Activated naive CD8-positive, alpha-beta T cell treated with anti-CD3 and anti-CD28 coated beads, Interleukin-2, amount 10 ng/mL, durations not matched to agents 7 days and 5 days (primary cell): ENCODE measurements at regions not wholly inside any gene's neighbourhood (a gene's known extent, or its start where the extent isn't known, plus 50 kb on each side); places are given as distances from the start of the nearest gene placed in this dataset.

ENCODE experiments used
- ATAC-seq: fragments of 150-1000 bp; cut with Tn5 transposase; one replicate; pipeline ENCODE4 v1.10.0; 2021; ENCODE audit warnings: low read depth, moderate library complexity
- POLR2A ChIA-PET: fragments of 350-600 bp; sonication (Branson Sonifier 250); formaldehyde crosslinking; loops from one replicate; lab custom pipeline; 2021; ENCODE audit warnings: antibody characterized with exemption; lab: Charles Lee
- DNase-seq: peaks from one replicate; pipeline ENCODE4 v3.0.0; 2021
- H3K27ac Mint-ChIP-seq: one replicate; pipeline ENCODE4 v1.8.0; 2022; ENCODE audit warnings: mild to moderate bottlenecking, mixed read lengths
- H3K27me3 Mint-ChIP-seq: one replicate; pipeline ENCODE4 v1.8.0; 2022; ENCODE audit warnings: mild to moderate bottlenecking, moderate library complexity, mixed read lengths
- H3K36me3 Mint-ChIP-seq: one replicate; pipeline ENCODE4 v1.8.0; 2021; ENCODE audit warnings: mild to moderate bottlenecking, mixed read lengths
- H3K4me1 Mint-ChIP-seq: one replicate; pipeline ENCODE4 v1.8.0; 2021; ENCODE audit warnings: mixed read lengths
- H3K4me3 Mint-ChIP-seq: one replicate; pipeline ENCODE4 v1.8.0; 2022; ENCODE audit warnings: mild to moderate bottlenecking, moderate library complexity, mixed read lengths
- H3K9me3 Mint-ChIP-seq: one replicate; pipeline ENCODE4 v1.8.0; 2021; ENCODE audit warnings: mixed read lengths

- no peaks in the 10 kb centered on the region for H3K27me3 Mint-ChIP-seq
- ATAC-seq (no peak), DNase-seq (no peak)
- no peak overlapping the region for H3K27ac Mint-ChIP-seq
- peaks cover 6% of the 10 kb centered on the region for H3K9me3 Mint-ChIP-seq
- no peaks in the 10 kb centered on the region for H3K36me3 Mint-ChIP-seq
- no peak overlapping the region for H3K4me3 Mint-ChIP-seq
- no peaks in the 10 kb centered on the region for H3K4me1 Mint-ChIP-seq
- POLR2A ChIA-PET = no interaction called here
These were observed 221.4 kb upstream of the RBFOX1 start for GRCh38 chr16:7111265-7111664.

DNA sequence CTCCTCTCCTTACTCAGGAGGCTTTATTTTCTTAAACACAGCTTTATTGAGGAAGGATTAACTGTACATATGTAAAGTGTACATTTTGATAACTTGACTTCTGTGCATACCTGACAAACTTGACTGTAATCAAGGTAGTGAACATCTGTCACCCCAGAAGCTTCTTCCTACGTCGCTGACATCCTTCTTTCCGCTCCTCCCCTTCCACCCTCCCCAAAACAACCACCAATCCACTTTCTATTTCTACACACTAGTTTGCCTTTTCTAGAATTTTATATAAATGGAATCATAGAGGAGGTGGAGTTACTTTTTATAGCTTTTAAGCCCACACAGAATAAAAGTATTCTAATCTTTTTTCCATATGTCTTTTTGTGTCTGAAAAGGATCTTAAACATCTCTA, 225.2 kb upstream of the RBFOX1 start:
- H3K4me1 Mint-ChIP-seq = no peaks in the 10 kb centered on the region
- peaks cover 2% of the 10 kb centered on the region for H3K9me3 Mint-ChIP-seq
- ATAC-seq (no peak), DNase-seq (no peak)
- H3K27ac Mint-ChIP-seq = no peak overlapping the region
- no peak overlapping the region for H3K4me3 Mint-ChIP-seq
- POLR2A ChIA-PET = no interaction called here
- no peaks in the 10 kb centered on the region for H3K36me3 Mint-ChIP-seq
- H3K27me3 Mint-ChIP-seq = no peaks in the 10 kb centered on the region

GRCh38 chr16:7103056-7103455, 229.6 kb upstream of the RBFOX1 start:
- DNase-seq = no peak
- peaks cover 2% of the 10 kb centered on the region for H3K9me3 Mint-ChIP-seq
- POLR2A ChIA-PET = no interaction called here
- H3K4me3 Mint-ChIP-seq = no peak overlapping the region
- no peaks in the 10 kb centered on the region for H3K36me3 Mint-ChIP-seq
- H3K27me3 Mint-ChIP-seq = no peaks in the 10 kb centered on the region
- no peak overlapping the region for H3K27ac Mint-ChIP-seq
- ATAC-seq = no peak
- no peaks in the 10 kb centered on the region for H3K4me1 Mint-ChIP-seq

DNA sequence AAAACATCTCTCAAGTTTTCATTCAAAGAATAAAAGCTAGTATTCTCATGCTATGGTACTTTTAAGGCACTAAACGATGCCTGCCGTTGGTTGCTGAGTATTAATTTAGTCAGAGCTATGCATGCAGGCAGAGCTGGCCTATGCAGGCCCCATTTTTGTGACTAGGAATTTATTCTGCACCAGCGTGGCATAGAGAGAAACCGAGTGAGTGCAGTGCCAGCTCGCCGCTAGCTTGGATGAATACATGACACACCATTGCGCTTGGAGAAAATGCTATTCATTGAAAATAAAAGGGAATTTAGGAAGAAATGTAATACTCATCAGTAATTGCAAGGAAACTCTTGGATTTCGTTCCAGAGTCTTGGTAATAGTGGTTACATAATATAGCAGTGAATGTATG, 231.6 kb upstream of the RBFOX1 start:
- ATAC-seq (no peak), DNase-seq (no peak)
- no peaks in the 10 kb centered on the region for H3K4me1 Mint-ChIP-seq
- POLR2A ChIA-PET = no interaction called here
- H3K36me3 Mint-ChIP-seq = no peaks in the 10 kb centered on the region
- H3K9me3 Mint-ChIP-seq = peaks cover under 1% of the 10 kb centered on the region
- no peak overlapping the region for H3K4me3 Mint-ChIP-seq
- no peak overlapping the region for H3K27ac Mint-ChIP-seq
- H3K27me3 Mint-ChIP-seq = no peaks in the 10 kb centered on the region

- no peak for DNase-seq
- Mint-ChIP-seq H3K4me3 (no peak overlapping the region), H3K27me3 (no peaks in the 10 kb centered on the region), H3K9me3 (peaks cover 4% of the 10 kb centered on the region), H3K4me1 (no peaks in the 10 kb centered on the region), H3K36me3 (no peaks in the 10 kb centered on the region), H3K27ac (no peak overlapping the region)
- ATAC-seq = no peak
- POLR2A ChIA-PET = no interaction called here
These were observed 235.1 kb upstream of the RBFOX1 start for GRCh38 chr16:7097518-7097917.

- POLR2A ChIA-PET = no interaction called here
- no peaks in the 10 kb centered on the region for H3K36me3 Mint-ChIP-seq
- no peak overlapping the region for H3K27ac Mint-ChIP-seq
- peaks cover 4% of the 10 kb centered on the region for H3K9me3 Mint-ChIP-seq
- H3K4me1 Mint-ChIP-seq = no peaks in the 10 kb centered on the region
- DNase-seq (no peak), ATAC-seq (no peak)
- H3K27me3 Mint-ChIP-seq = no peaks in the 10 kb centered on the region
- no peak overlapping the region for H3K4me3 Mint-ChIP-seq
These were observed 239.1 kb upstream of the RBFOX1 start for GRCh38 chr16:7093511-7093910.

- POLR2A ChIA-PET = no interaction called here
- H3K36me3 Mint-ChIP-seq = no peaks in the 10 kb centered on the region
- no peaks in the 10 kb centered on the region for H3K4me1 Mint-ChIP-seq
- DNase-seq (no peak), ATAC-seq (no peak)
- no peak overlapping the region for H3K27ac Mint-ChIP-seq
- H3K27me3 Mint-ChIP-seq = no peaks in the 10 kb centered on the region
- peaks cover 3% of the 10 kb centered on the region for H3K9me3 Mint-ChIP-seq
- H3K4me3 Mint-ChIP-seq = no peak overlapping the region
These were observed 242.0 kb upstream of the RBFOX1 start for GRCh38 chr16:7090628-7091115.

- H3K9me3 Mint-ChIP-seq = peaks cover 2% of the 10 kb centered on the region
- H3K27ac Mint-ChIP-seq = no peak overlapping the region
- H3K27me3 Mint-ChIP-seq = no peaks in the 10 kb centered on the region
- DNase-seq (no peak), ATAC-seq (no peak)
- POLR2A ChIA-PET = no interaction called here
- no peaks in the 10 kb centered on the region for H3K4me1 Mint-ChIP-seq
- no peak overlapping the region for H3K4me3 Mint-ChIP-seq
- H3K36me3 Mint-ChIP-seq = no peaks in the 10 kb centered on the region
These were observed 242.9 kb upstream of the RBFOX1 start for GRCh38 chr16:7089751-7090150.

- H3K27ac Mint-ChIP-seq = no peak overlapping the region
- no peaks in the 10 kb centered on the region for H3K4me1 Mint-ChIP-seq
- no peaks in the 10 kb centered on the region for H3K27me3 Mint-ChIP-seq
- H3K9me3 Mint-ChIP-seq = peaks cover 3% of the 10 kb centered on the region
- POLR2A ChIA-PET = no interaction called here
- DNase-seq (no peak), ATAC-seq (no peak)
- H3K36me3 Mint-ChIP-seq = no peaks in the 10 kb centered on the region
- H3K4me3 Mint-ChIP-seq = no peak overlapping the region
These were observed 243.9 kb upstream of the RBFOX1 start for GRCh38 chr16:7088711-7089110.

DNA sequence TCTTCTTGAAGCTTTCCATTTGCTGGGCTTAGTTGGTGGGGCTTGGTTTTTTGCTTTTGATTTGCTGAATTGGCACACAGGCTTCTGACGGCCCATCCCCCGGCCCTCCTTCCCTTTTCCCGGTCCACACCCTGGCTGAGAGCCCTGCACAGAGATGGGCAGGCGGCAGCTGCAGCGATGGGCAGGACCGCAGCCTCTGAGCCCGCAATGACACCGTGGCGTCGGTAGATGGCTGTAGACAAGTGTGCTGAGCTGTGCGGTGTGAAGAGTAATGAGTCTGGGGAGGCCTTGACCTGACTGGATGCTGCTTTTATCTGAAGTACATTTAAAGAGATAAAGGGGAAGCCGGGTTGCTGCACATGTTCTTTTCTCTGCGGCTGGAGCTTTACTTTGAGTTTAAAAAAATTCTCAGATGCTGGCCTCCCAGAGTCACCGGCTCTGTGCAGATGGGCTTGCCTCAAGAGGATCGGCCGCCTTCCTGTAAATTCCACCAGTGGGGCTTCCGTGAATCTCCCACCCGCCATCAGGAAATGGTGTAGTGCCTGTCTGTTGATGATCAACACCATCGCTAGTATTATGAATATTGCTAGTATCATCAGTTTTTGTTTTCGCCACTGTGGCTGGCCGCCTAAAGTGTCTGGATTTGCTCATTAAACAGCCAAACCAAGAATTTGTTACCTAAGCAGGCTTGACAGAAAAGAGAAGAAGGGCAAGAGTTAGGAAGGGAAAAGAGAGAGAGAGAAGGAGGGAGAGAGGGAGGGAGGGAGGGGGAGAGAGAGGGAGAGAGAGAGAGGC, 245.6 kb upstream of the RBFOX1 start:
- no peak overlapping the region for H3K4me3 Mint-ChIP-seq
- ATAC-seq (no peak), DNase-seq (no peak)
- H3K36me3 Mint-ChIP-seq = no peaks in the 10 kb centered on the region
- no peaks in the 10 kb centered on the region for H3K4me1 Mint-ChIP-seq
- no peaks in the 10 kb centered on the region for H3K27me3 Mint-ChIP-seq
- POLR2A ChIA-PET = no interaction called here
- H3K27ac Mint-ChIP-seq = no peak overlapping the region
- peaks cover 3% of the 10 kb centered on the region for H3K9me3 Mint-ChIP-seq

GRCh38 chr16:7085776-7086175, 246.9 kb upstream of the RBFOX1 start:
- Mint-ChIP-seq H3K9me3 (peaks cover 3% of the 10 kb centered on the region), H3K27me3 (no peaks in the 10 kb centered on the region), H3K4me1 (no peaks in the 10 kb centered on the region), H3K4me3 (no peak overlapping the region), H3K27ac (no peak overlapping the region), H3K36me3 (no peaks in the 10 kb centered on the region)
- ATAC-seq (no peak), DNase-seq (no peak)
- POLR2A ChIA-PET = no interaction called here

DNA sequence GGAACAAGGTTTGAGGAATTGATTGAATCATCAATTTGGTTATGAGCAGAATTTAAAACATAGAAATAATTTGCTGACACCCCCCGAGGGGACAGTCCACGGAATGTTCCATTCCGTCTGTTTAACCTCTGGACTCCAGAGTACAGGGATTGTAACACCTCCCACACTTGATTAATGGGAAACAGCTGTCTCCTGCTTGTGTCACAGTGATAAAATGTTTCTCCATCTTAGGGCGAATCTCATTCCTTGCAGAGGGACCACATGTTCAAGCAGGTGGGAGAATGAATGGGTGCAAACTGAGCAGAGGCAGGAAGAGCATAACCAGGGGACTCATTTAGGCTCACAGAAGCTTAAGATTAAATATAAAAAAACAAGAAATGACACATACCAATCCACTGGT, 249.5 kb upstream of the RBFOX1 start:
- POLR2A ChIA-PET = no interaction called here
- Mint-ChIP-seq H3K27ac (no peak overlapping the region), H3K9me3 (peaks cover 3% of the 10 kb centered on the region), H3K4me3 (no peak overlapping the region), H3K27me3 (no peaks in the 10 kb centered on the region), H3K36me3 (no peaks in the 10 kb centered on the region), H3K4me1 (no peaks in the 10 kb centered on the region)
- no peak for ATAC-seq
- no peak for DNase-seq

- Mint-ChIP-seq H3K27ac (no peak overlapping the region), H3K36me3 (no peaks in the 10 kb centered on the region), H3K4me1 (no peaks in the 10 kb centered on the region), H3K9me3 (peaks cover 7% of the 10 kb centered on the region), H3K4me3 (no peak overlapping the region), H3K27me3 (no peaks in the 10 kb centered on the region)
- POLR2A ChIA-PET = no interaction called here
- ATAC-seq (no peak), DNase-seq (no peak)
These were observed 255.0 kb upstream of the RBFOX1 start for GRCh38 chr16:7077636-7078035.

- Mint-ChIP-seq H3K9me3 (peaks cover 11% of the 10 kb centered on the region), H3K36me3 (no peaks in the 10 kb centered on the region), H3K4me1 (no peaks in the 10 kb centered on the region), H3K4me3 (no peak overlapping the region), H3K27ac (no peak overlapping the region), H3K27me3 (no peaks in the 10 kb centered on the region)
- no peak for DNase-seq
- ATAC-seq = no peak
- POLR2A ChIA-PET = no interaction called here
These were observed 257.9 kb upstream of the RBFOX1 start for GRCh38 chr16:7074715-7075114.
